ENCODE measurements at regions not wholly inside any gene's neighbourhood (a gene's known extent, or its start where the extent isn't known, plus 50 kb on each side); places are given as distances from the start of the nearest gene placed in this dataset.
A peak's percentile ranks its signal among the peaks of the same experiment; 100 is the strongest.

- Histone ChIP-seq H3K4me1 (ENCODE audit: low read depth) (no peaks in the 10 kb centered on the region), H3K36me3 (ENCODE audit: low read depth) (no peaks in the 10 kb centered on the region), H3K4me3 (no peak overlapping the region), H3K9me3 (no peaks in the 10 kb centered on the region)
- DNase-seq = no peak
- intact Hi-C loops (cut with DNase I, micrococcal nuclease) = no loop called here
- TF ChIP-seq CTCF (IDR thresholded peaks at IDR 0.05) = no peak
- ATAC-seq = no peak
These were observed 138.4 kb upstream of the SPDL1 start for GRCh38 chr5:169445191-169445590.

GRCh38 chr5:169442913-169443784, 140.4 kb upstream of the SPDL1 start:
- Histone ChIP-seq H3K9me3 (no peaks in the 10 kb centered on the region), H3K4me1 (ENCODE audit: low read depth) (no peaks in the 10 kb centered on the region), H3K4me3 (no peak overlapping the region), H3K36me3 (ENCODE audit: low read depth) (no peaks in the 10 kb centered on the region)
- DNase-seq = no peak
- no peak for ATAC-seq
- no peak for TF ChIP-seq CTCF (IDR thresholded peaks at IDR 0.05)
- intact Hi-C loops (cut with DNase I, micrococcal nuclease) = no loop called here

GRCh38 chr5:169442403-169442874, 141.1 kb upstream of the SPDL1 start:
- ATAC-seq = no peak
- intact Hi-C loops (cut with DNase I, micrococcal nuclease) = no loop called here
- no peak for TF ChIP-seq CTCF (IDR thresholded peaks at IDR 0.05)
- Histone ChIP-seq H3K36me3 (ENCODE audit: low read depth) (no peaks in the 10 kb centered on the region), H3K4me1 (ENCODE audit: low read depth) (no peaks in the 10 kb centered on the region), H3K4me3 (no peak overlapping the region), H3K9me3 (no peaks in the 10 kb centered on the region)
- DNase-seq = peak in 1 of 3 donors; percentile 12

GRCh38 chr5:169440107-169440705, 139.3 kb upstream of the SLIT3 start:
- intact Hi-C loops (cut with DNase I, micrococcal nuclease) = no loop called here
- TF ChIP-seq CTCF (IDR thresholded peaks at IDR 0.05) = no peak
- ATAC-seq = no peak

GRCh38 chr5:169439362-169439761, 138.4 kb upstream of the SLIT3 start:
- Histone ChIP-seq H3K4me3 (no peak overlapping the region), H3K4me1 (ENCODE audit: low read depth) (no peaks in the 10 kb centered on the region), H3K9me3 (no peaks in the 10 kb centered on the region), H3K36me3 (ENCODE audit: low read depth) (no peaks in the 10 kb centered on the region)
- ATAC-seq = no peak
- no peak for DNase-seq
- intact Hi-C loops (cut with DNase I, micrococcal nuclease) = no loop called here
- TF ChIP-seq CTCF (IDR thresholded peaks at IDR 0.05) = no peak

More at GRCh38 chr5:169440107-169440705, 139.3 kb upstream of the SLIT3 start:
- no peak for DNase-seq
- Histone ChIP-seq H3K4me1 (ENCODE audit: low read depth) (no peaks in the 10 kb centered on the region), H3K9me3 (no peaks in the 10 kb centered on the region), H3K4me3 (no peak overlapping the region), H3K36me3 (ENCODE audit: low read depth) (no peaks in the 10 kb centered on the region)
